ENCODE measurements at regions not wholly inside any gene's neighbourhood (a gene's known extent, or its start where the extent isn't known, plus 50 kb on each side); places are given as distances from the start of the nearest gene placed in this dataset.

GRCh38 chr3:24604215-24604614, 109.6 kb upstream of the THRB start:
- CTCF ChIA-PET, result interaction anchor here (0.7 kb wide), 2 partner anchors 39 to 1018 kb away, joined by 3 to 4 read pairs; no protein-coding TSS in a partner anchor

GRCh38 chr3:24605511-24606028, 110.9 kb upstream of the THRB start:
- Histone ChIP-seq H3K9me3 (ENCODE audit: control insufficient read depth, insufficient read depth, low read depth, low read length) (no peaks in the 10 kb centered on the region), H3K4me3 (ENCODE audit: low read depth, low read length) (no peak overlapping the region), H3K36me3 (ENCODE audit: control insufficient read depth in 2 of 2, insufficient read depth in 1 of 2, low read length in 2 of 2) (no peaks in the 10 kb centered on the region), H3K27ac (ENCODE audit: extremely low read depth, low read depth, low read length) (no peak overlapping the region), H3K4me1 (ENCODE audit: control insufficient read depth, insufficient read depth, low read length) (no peaks in the 10 kb centered on the region)
- TF ChIP-seq ZNF211 (tag by site-specific recombination; IDR thresholded peaks at IDR 0.05; ENCODE audit: low read depth), result no peak
- TF ChIP-seq ZNF324 (tag by site-specific recombination; IDR thresholded peaks at IDR 0.05), result no peak
- TF ChIP-seq ZNF707 (tag by site-specific recombination; IDR thresholded peaks at IDR 0.05), result no peak
- TF ChIP-seq HOXA7 (CRISPR knock-in tag; IDR thresholded peaks at IDR 0.05; ENCODE audit: borderline replicate concordance), result no peak
- no peak for TF ChIP-seq AEBP2 (tag by site-specific recombination; IDR thresholded peaks at IDR 0.05; ENCODE audit: borderline replicate concordance)
- TF ChIP-seq ZBTB7A (tag by site-specific recombination; IDR thresholded peaks at IDR 0.05; ENCODE audit: low read depth), result no peak
- no peak for TF ChIP-seq FEZF1 (tag by site-specific recombination; IDR thresholded peaks at IDR 0.05)
- TF ChIP-seq KLF16 (tag by site-specific recombination; IDR thresholded peaks at IDR 0.05), result no peak
- no peak for TF ChIP-seq SP3 (tag by site-specific recombination; IDR thresholded peaks at IDR 0.05)
- no peak for TF ChIP-seq ZSCAN23 (tag by site-specific recombination; IDR thresholded peaks at IDR 0.05)
- no peak for TF ChIP-seq ZBTB17 (tag by site-specific recombination; IDR thresholded peaks at IDR 0.05)
- no peak for TF ChIP-seq ZNF701 (tag by site-specific recombination; IDR thresholded peaks at IDR 0.05)
- TF ChIP-seq ZNF747 (tag by site-specific recombination; IDR thresholded peaks at IDR 0.05), result no peak
- TF ChIP-seq ZNF223 (tag by site-specific recombination; IDR thresholded peaks at IDR 0.05), result no peak
- TF ChIP-seq ZBTB1 (tag by site-specific recombination; IDR thresholded peaks at IDR 0.05), result no peak
- TF ChIP-seq ZNF76 (tag by site-specific recombination; IDR thresholded peaks at IDR 0.05; ENCODE audit: borderline replicate concordance, low read depth), result no peak
- no peak for TF ChIP-seq ZNF148 (tag by site-specific recombination; IDR thresholded peaks at IDR 0.05; ENCODE audit: borderline replicate concordance)
- no peak for TF ChIP-seq KLF17 (tag by site-specific recombination; IDR thresholded peaks at IDR 0.05)
- ChIA-PET CTCF (no interaction called here), POLR2A (no interaction called here)

More at GRCh38 chr3:24604215-24604614, 109.6 kb upstream of the THRB start:
- Histone ChIP-seq H3K4me3 (ENCODE audit: low read depth, low read length) (no peak overlapping the region), H3K36me3 (ENCODE audit: control insufficient read depth in 2 of 2, insufficient read depth in 1 of 2, low read length in 2 of 2) (no peaks in the 10 kb centered on the region), H3K4me1 (ENCODE audit: control insufficient read depth, insufficient read depth, low read length) (no peaks in the 10 kb centered on the region), H3K27ac (ENCODE audit: extremely low read depth, low read depth, low read length) (no peak overlapping the region), H3K9me3 (ENCODE audit: control insufficient read depth, insufficient read depth, low read depth, low read length) (no peaks in the 10 kb centered on the region)
- POLR2A ChIA-PET, result no interaction called here
- TF ChIP-seq ZNF530 (tag by site-specific recombination; IDR thresholded peaks at IDR 0.05; ENCODE audit: low read depth), result no peak
- no peak for TF ChIP-seq BCL11A (tag by site-specific recombination; IDR thresholded peaks at IDR 0.05; ENCODE audit: low read depth)
- TF ChIP-seq ZNF132 (tag by site-specific recombination; IDR thresholded peaks at IDR 0.05; ENCODE audit: borderline replicate concordance), result no peak
- no peak for TF ChIP-seq ZNF555 (tag by site-specific recombination; conservative IDR thresholded peaks at IDR 0.05)
- TF ChIP-seq GLI4 (tag by site-specific recombination; IDR thresholded peaks at IDR 0.05), result no peak
- TF ChIP-seq FEZF1 (tag by site-specific recombination; IDR thresholded peaks at IDR 0.05), result no peak
- no peak for TF ChIP-seq ZBTB6 (tag by site-specific recombination; IDR thresholded peaks at IDR 0.05)

All from HEK293 (cell line).